LNCAP (cell line): ENCODE measurements at regions not wholly inside any gene's neighbourhood (a gene's known extent, or its start where the extent isn't known, plus 50 kb on each side); places are given as distances from the start of the nearest gene placed in this dataset.

Experiments used
- TF ChIP-seq, protein P1 (sequence below): fragments of 450-650 bp; IDR thresholded peaks from 2 replicates; pipeline ENCODE4 v1.5.1; 2017; ENCODE audit warnings: mild to moderate bottlenecking

DNA sequence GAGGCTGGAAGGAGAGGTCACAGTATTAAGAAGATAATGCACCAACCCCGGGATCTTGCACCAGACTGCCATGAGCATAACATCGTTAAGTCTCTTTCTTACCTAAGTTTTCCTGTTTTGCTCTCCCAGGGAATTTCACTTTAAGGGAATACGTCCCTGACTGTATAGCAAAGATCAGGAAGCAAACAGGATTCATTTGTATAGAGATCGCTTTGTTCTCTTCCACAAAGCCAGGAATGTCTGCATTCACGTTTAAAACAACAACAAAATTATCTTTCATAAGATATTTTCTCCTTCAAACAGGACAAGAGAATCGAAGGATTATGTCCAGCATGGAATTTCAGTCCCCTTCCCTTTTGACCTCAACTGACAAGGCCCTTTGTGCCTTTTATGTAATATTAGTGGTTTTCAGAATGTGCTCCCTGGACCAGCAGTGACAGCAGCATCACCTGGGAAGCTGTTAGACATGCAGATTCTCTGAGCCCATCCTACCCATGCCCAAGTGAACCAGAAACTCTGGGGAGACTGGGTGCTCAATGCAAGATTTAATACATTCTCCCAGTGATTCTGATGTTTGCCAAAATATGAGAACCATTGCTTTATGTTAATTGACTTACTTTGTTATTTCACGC, 286.3 kb downstream of the FGFR2 start:
- TF ChIP-seq, protein P1, sequence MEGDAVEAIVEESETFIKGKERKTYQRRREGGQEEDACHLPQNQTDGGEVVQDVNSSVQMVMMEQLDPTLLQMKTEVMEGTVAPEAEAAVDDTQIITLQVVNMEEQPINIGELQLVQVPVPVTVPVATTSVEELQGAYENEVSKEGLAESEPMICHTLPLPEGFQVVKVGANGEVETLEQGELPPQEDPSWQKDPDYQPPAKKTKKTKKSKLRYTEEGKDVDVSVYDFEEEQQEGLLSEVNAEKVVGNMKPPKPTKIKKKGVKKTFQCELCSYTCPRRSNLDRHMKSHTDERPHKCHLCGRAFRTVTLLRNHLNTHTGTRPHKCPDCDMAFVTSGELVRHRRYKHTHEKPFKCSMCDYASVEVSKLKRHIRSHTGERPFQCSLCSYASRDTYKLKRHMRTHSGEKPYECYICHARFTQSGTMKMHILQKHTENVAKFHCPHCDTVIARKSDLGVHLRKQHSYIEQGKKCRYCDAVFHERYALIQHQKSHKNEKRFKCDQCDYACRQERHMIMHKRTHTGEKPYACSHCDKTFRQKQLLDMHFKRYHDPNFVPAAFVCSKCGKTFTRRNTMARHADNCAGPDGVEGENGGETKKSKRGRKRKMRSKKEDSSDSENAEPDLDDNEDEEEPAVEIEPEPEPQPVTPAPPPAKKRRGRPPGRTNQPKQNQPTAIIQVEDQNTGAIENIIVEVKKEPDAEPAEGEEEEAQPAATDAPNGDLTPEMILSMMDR: no peak

DNA sequence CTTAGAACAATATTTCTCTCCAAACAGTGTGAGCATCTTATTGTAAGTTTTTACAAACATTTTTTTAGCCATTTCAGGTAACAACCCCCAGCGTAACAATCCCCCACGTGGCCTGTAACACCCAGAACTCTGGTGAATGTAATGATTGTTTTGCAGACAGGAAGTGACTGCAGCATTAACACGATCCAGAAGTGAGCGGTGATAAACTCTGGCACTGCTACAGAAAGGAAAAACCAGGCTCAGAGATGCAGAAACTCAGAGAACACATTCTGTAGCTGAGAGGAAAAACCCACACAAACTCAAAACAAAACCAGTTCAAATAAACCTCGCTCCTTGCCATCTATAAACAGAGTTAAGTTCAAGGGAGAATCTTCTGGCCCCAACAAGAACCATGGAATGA, 285.7 kb downstream of the FGFR2 start:
- TF ChIP-seq, protein P1: no peak

DNA sequence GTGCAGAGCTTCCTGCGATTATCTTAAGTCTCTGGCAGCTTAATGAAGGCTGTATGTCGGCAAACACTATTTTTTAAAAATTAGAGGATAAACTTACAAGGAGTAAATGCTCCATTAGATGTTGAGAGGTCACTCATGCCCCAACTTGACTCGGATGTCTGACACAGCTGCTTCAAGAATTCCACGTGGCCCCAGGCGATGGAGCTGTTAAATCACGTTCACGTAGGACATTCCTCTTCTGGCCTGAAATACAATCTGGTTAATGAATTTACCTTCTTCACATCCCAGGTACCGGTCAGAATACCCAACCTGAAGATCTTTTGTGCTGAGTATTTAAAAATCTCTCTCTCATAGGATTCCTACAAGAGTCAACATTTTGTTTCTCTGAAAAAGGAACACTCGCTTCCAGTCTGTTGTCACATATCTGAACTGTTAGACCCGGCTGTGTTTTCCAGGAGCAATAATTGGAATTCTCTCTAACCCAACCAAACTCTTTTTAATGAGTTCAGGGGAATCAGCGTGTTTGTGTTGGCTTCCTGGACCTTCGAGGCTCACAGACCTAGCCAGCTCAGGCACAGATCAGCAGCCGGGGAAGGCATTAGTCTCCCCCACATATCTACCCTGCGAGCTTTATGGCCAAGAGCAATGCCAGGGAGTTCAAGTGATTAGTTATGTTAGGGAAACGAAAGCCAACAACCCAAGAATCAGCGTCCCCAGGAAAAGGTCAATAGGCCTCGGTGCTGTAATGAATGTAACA, 284.9 kb downstream of the FGFR2 start:
- TF ChIP-seq, protein P1: no peak

DNA sequence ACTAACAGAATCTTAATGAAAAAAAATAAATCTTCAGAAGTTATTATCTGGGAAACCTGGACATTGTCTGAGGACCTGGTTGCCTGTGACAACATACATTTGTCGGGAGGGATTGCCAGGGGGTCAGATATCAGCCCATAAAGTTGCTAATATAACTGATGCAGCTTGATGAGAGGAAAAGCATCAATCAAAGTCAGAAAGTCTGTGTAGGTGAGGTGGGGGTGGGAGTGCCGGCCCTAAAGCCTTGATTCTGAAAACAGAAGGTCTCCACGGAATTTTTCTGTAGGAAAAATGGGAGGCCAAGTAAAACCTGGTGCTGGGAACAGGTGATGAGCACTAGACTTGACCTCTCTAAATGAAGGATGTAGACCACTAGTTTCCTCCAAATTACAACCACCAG, 281.8 kb downstream of the FGFR2 start:
- TF ChIP-seq, protein P1: no peak

DNA sequence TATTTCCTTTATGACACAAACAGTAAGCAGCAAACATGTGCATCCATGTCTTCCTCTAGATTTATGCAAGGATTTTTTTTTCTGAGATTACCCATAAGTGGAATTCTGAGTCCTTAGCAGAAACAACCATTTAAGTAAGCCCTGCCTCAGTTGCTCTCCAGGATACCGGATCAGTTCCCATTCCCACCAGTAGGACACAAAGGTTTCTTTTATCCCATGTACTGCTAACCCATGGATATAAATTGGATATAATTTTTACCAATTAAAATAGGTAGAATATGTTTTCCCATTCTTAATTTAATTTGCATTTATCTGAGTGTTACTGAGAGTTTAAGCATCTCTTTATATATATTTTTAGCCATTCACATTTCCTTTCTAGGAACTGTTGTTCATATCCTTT, 280.9 kb downstream of the FGFR2 start:
- TF ChIP-seq, protein P1: no peak

DNA sequence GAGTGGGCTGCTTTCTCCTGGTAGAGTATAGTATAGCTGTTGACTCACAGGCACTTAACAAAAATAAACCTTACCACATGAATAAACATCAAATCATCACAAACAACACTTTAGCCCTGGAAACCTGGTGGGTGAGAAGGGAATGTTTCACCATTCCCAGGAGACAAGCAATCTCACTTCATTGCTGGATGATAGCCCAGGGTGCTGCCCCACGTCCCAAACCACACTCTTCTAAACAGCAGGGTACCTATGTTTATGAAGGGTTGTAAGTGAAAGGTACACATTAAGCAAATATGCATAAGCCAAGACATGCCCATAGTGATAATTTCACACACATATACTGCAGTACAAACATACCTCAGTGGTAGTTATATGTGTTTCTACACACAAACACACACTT, 276.2 kb downstream of the FGFR2 start:
- TF ChIP-seq, protein P1: no peak

DNA sequence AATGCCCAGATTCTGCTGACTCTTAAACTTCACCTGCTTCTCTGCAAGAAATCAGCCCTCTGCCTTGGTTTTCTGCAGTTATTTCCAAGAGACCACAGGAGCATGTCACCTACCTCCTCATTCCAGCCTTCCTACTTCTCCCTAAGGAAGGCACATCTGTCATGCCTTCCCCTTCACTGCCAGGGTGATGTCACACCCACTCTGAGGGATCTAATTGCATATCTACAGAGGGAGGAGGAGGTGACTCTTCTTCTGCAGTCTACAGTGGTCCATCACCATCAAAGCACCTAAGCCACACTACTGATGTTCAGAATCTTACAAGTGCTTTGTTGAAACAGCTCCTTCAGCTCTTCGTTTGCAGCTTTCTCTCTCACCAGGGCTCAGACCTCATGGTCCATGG, 275.5 kb downstream of the FGFR2 start:
- TF ChIP-seq, protein P1: no peak
